Endothelial cell of umbilical vein (primary cell): ENCODE measurements at regions not wholly inside any gene's neighbourhood (a gene's known extent, or its start where the extent isn't known, plus 50 kb on each side); places are given as distances from the start of the nearest gene placed in this dataset.

Source experiments
- BruUV-seq: library from RNA; stranded (reverse); fragments of 400-500 nt; replicated peaks from 2 replicates; lab custom pipeline; 2021; lab: Mats Ljungman, UMichigan
- CTCF ChIA-PET: fragments of 300-600, 350-600 bp; sonication (Branson Sonifier 250); formaldehyde crosslinking; loops from one replicate; lab custom pipeline; 2021; ENCODE audit warnings: antibody characterized with exemption, inconsistent platforms; lab: Charles Lee
- POLR2A ChIA-PET: fragments of 300-600, 350-600 bp; sonication (Branson Sonifier 250); formaldehyde crosslinking; loops from one replicate; lab custom pipeline; 2021; ENCODE audit warnings: antibody characterized with exemption, inconsistent platforms; lab: Charles Lee
- DNase-seq: peaks from one replicate; pipeline ENCODE4 v3.0.0-alpha.2; 2011; ENCODE audit warnings: low read depth, low spot score
- FAIRE-seq: peaks from 2 replicates; lab custom pipeline; 2011; peaks lifted over from hg19 to GRCh38; lab: Jason Lieb, UNC
- H2AFZ ChIP-seq: 2 replicates; pipeline ENCODE4 v1.6.0; 2012; ENCODE audit warnings: low read depth, low read length, control low read depth, inconsistent platforms
- H3K27ac ChIP-seq: 2 replicates; pipeline ENCODE4 v1.5.1; 2011; ENCODE audit warnings: low read depth, mild to moderate bottlenecking, control low read depth, low read length, moderate library complexity; ENCODE audit not compliant: insufficient read depth
- H3K27me3 ChIP-seq, 2 experiments: 2 replicates each; pipeline versions ENCODE4 v1.6.0 to v1.6.1; 2011; ENCODE audit warnings: low read length in 2 of 2, mixed read lengths in 1 of 2; ENCODE audit not compliant: control insufficient read depth in 2 of 2, insufficient read depth in 2 of 2
- H3K36me3 ChIP-seq, 2 experiments: 2 replicates in 1 of 2; 3 replicates in 1 of 2; pipeline ENCODE4 v1.5.1; 2011; ENCODE audit warnings: low read length in 2 of 2, mild to moderate bottlenecking in 1 of 2, moderate library complexity in 1 of 2; ENCODE audit not compliant: control insufficient read depth in 2 of 2, insufficient read depth in 2 of 2; ENCODE audit errors: extremely low read depth in 1 of 2
- H3K4me1 ChIP-seq: 3 replicates; pipeline ENCODE4 v1.5.1; 2011; ENCODE audit warnings: mild to moderate bottlenecking, low read length; ENCODE audit not compliant: control insufficient read depth, insufficient read depth; ENCODE audit errors: extremely low read depth
- H3K4me2 ChIP-seq: 2 replicates; pipeline ENCODE4 v1.6.1; 2011; ENCODE audit warnings: low read length, control low read depth, mixed read lengths; ENCODE audit not compliant: insufficient read depth
- H3K4me3 ChIP-seq, 3 experiments: fragments of 200-600 bp in 1 of 3; sonication (generic), shearing (Covaris generic) in 1 of 3; replicated peaks in 1 of 3; 2 replicates each; pipeline ENCODE4 v1.5.1; 2011 to 2016; ENCODE audit warnings: control low read depth in 3 of 3, low read length in 3 of 3, mild to moderate bottlenecking in 2 of 3, inconsistent platforms in 1 of 3, low read depth in 1 of 3, moderate library complexity in 1 of 3; ENCODE audit not compliant: insufficient read depth in 1 of 3
- H3K79me2 ChIP-seq: 2 replicates; pipeline ENCODE4 v1.6.0; 2012; ENCODE audit warnings: low read length, inconsistent platforms; ENCODE audit not compliant: control insufficient read depth, insufficient read depth
- H3K9ac ChIP-seq: replicated peaks from 2 replicates; pipeline ENCODE3; 2011; ENCODE audit warnings: low read length, control low read depth; ENCODE audit not compliant: insufficient read depth; ENCODE audit errors: extremely low read depth
- H3K9me1 ChIP-seq: replicated peaks from 3 replicates; pipeline ENCODE4 v1.6.0; 2011; ENCODE audit warnings: mild to moderate bottlenecking, low read length; ENCODE audit not compliant: control insufficient read depth, insufficient read depth; ENCODE audit errors: extremely low read depth
- H3K9me3 ChIP-seq: replicated peaks from 2 replicates; pipeline ENCODE4 v1.5.1; 2012; ENCODE audit warnings: low read length, inconsistent platforms; ENCODE audit not compliant: control insufficient read depth, insufficient read depth
- H4K20me1 ChIP-seq: replicated peaks from 2 replicates; pipeline ENCODE3; 2011; ENCODE audit warnings: mild to moderate bottlenecking, low read length; ENCODE audit not compliant: control insufficient read depth, insufficient read depth; ENCODE audit errors: extremely low read depth
- CTCF ChIP-seq, 2 donors: IDR thresholded peaks; 1 replicate in 1 of 2; 2 replicates in 1 of 2; pipeline ENCODE4 v1.5.1; 2011; ENCODE audit warnings: low read length in 2 of 2, mild to moderate bottlenecking in 2 of 2, moderate library complexity in 2 of 2, control low read depth in 1 of 2, inconsistent platforms in 1 of 2, low read depth in 1 of 2; ENCODE audit not compliant: insufficient read depth in 1 of 2; ENCODE audit errors: extremely low read depth in 1 of 2
- EZH2 ChIP-seq: IDR thresholded peaks from 2 replicates; pipeline ENCODE4 v1.6.1; 2012; ENCODE audit warnings: borderline replicate concordance, low read depth, mild to moderate bottlenecking, moderate library complexity, low read length, inconsistent platforms; ENCODE audit not compliant: severe bottlenecking
- FOS ChIP-seq: IDR thresholded peaks from 2 replicates; pipeline ENCODE4 v1.6.1; 2011; ENCODE audit warnings: mild to moderate bottlenecking, low read length, moderate library complexity, borderline replicate concordance; ENCODE audit not compliant: insufficient read depth
- GATA2 ChIP-seq: IDR thresholded peaks from 2 replicates; pipeline ENCODE4 v1.7.0; 2011; ENCODE audit warnings: low read depth, mild to moderate bottlenecking, moderate library complexity, mixed read lengths, low read length; ENCODE audit not compliant: insufficient read length, insufficient read depth
- JUN ChIP-seq: IDR thresholded peaks from 2 replicates; pipeline ENCODE4 v1.6.1; 2011; ENCODE audit warnings: borderline replicate concordance, low read depth; ENCODE audit not compliant: insufficient read length, insufficient read depth
- MYC ChIP-seq: IDR thresholded peaks from one replicate; pipeline ENCODE4 v1.6.1; 2011; ENCODE audit warnings: mild to moderate bottlenecking, low read depth, low read length
- POLR2A ChIP-seq: IDR thresholded peaks from 2 replicates; pipeline ENCODE4 v1.6.1; 2012; ENCODE audit warnings: low read depth, mild to moderate bottlenecking, control low read depth, low read length
- POLR2AphosphoS5 ChIP-seq: IDR thresholded peaks from 2 replicates; pipeline ENCODE4 v1.6.1; 2012; ENCODE audit warnings: low read depth, mild to moderate bottlenecking, control low read depth, low read length, moderate library complexity; ENCODE audit not compliant: insufficient read depth
- dilution Hi-C: fragments of 300-500 bp; cut with MboI; formaldehyde crosslinking; loops from one replicate; pipeline ENCODE4 v1.15.0; 2019; ENCODE audit warnings: low sequenced_read_pairs; ENCODE audit not compliant: extremely low pct_ligation_motif_present
- intact Hi-C: fragments of 100-400 bp; cut with micrococcal nuclease; formaldehyde crosslinking; loops from one replicate; pipeline ENCODE4 v1.10.0; 2022
- TF ChIP-seq, protein P1 (sequence below): IDR thresholded peaks from 2 replicates; pipeline ENCODE4 v1.6.1; 2011; ENCODE audit not compliant: insufficient read depth, insufficient read length

- DNase-seq, result no peak
- Histone ChIP-seq H2AFZ (no peak overlapping the region), H3K4me3 (no peak overlapping the region), H3K36me3 (no peaks in the 10 kb centered on the region), H4K20me1 (no peaks in the 10 kb centered on the region), H3K9me1 (no peaks in the 10 kb centered on the region), H3K9me3 (no peaks in the 10 kb centered on the region), H3K9ac (no peak overlapping the region), H3K27ac (no peak overlapping the region), H3K27me3 (peaks cover 0 to 8% of the 10 kb centered on the region in 2 experiments), H3K79me2 (no peaks in the 10 kb centered on the region), H3K4me1 (no peaks in the 10 kb centered on the region), H3K4me2 (no peak overlapping the region)
- dilution Hi-C loops, result no loop called here
- CTCF ChIA-PET, result interaction anchor here (1.2 kb wide), 1 partner anchor 13 kb away, joined by 3 read pairs; no protein-coding TSS in a partner anchor
- intact Hi-C loops, result no loop called here
- no peak for FAIRE-seq
- POLR2A ChIA-PET, result no interaction called here
- BruUV-seq, result no TSS peak
- TF ChIP-seq FOS, result no peak
- no peak for TF ChIP-seq POLR2AphosphoS5
- TF ChIP-seq JUN, result no peak
- TF ChIP-seq MYC, result no peak
- TF ChIP-seq EZH2, result no peak
- TF ChIP-seq POLR2A, result no peak
- no peak for TF ChIP-seq GATA2
- TF ChIP-seq CTCF (IDR thresholded peaks at IDR 0.05; ENCODE audit: extremely low read depth in 1 of 2, insufficient read depth in 1 of 2, low read depth in 1 of 2, low read length in 2 of 2), result no peak
- TF ChIP-seq, protein P1, sequence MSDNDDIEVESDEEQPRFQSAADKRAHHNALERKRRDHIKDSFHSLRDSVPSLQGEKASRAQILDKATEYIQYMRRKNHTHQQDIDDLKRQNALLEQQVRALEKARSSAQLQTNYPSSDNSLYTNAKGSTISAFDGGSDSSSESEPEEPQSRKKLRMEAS, result no peak
Measured at GRCh38 chr5:136560126-136560525, 194.8 kb upstream of the TRPC7 start.
